ENCODE measurements at regions not wholly inside any gene's neighbourhood (a gene's known extent, or its start where the extent isn't known, plus 50 kb on each side); places are given as distances from the start of the nearest gene placed in this dataset.

- POLR2A ChIA-PET: no interaction called here
- Mint-ChIP-seq H3K27ac (no peak overlapping the region), H3K27me3 (no peaks in the 10 kb centered on the region), H3K36me3 (no peaks in the 10 kb centered on the region), H3K4me3 (no peak overlapping the region), H3K4me1 (no peaks in the 10 kb centered on the region), H3K9me3 (no peaks in the 10 kb centered on the region)
- DNase-seq: no peak
- ATAC-seq (ENCODE audit: low read depth): no peak
These were observed 220.0 kb downstream of the NEDD1 start for GRCh38 chr12:97127061-97127460.

DNA sequence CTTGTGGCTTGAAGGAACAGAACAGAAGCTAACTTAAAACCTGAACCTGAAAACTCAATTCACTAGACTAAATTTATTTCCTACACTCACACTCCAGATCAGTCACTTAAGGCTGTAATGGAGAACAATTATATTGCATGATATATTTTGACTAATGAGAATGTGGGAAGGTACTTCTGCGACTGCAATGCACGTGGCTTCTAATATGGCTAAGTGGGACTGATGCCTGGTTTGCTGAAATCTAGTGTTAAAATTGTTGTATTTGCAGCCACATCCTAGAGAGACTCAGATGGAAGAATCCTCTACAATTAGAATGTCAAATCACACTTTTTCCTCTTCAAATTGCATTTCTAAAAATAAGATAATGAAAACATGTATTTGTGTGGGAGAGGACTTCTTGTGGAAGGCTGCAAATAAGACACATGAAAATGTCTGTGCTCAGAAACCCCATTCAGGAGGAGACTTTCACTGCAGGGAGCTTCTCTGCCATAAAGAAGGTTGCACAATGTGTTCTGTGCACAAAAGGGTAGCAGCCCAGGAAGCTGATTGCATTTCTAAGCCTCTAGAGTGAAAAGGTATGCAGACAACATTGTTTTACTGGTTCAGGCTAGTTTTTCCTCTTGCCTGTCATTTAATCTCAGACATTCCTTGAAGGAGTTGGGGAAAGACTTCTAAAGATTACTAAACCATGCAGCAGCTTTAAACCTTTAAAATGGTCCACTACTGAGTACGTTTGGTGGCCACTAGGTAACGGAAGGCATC, 224.3 kb downstream of the NEDD1 start:
- POLR2A ChIA-PET: no interaction called here
- Mint-ChIP-seq H3K36me3 (no peaks in the 10 kb centered on the region), H3K27ac (no peak overlapping the region), H3K9me3 (no peaks in the 10 kb centered on the region), H3K4me1 (no peaks in the 10 kb centered on the region), H3K27me3 (no peaks in the 10 kb centered on the region), H3K4me3 (no peak overlapping the region)
- DNase-seq (no peak), ATAC-seq (ENCODE audit: low read depth) (no peak)

DNA sequence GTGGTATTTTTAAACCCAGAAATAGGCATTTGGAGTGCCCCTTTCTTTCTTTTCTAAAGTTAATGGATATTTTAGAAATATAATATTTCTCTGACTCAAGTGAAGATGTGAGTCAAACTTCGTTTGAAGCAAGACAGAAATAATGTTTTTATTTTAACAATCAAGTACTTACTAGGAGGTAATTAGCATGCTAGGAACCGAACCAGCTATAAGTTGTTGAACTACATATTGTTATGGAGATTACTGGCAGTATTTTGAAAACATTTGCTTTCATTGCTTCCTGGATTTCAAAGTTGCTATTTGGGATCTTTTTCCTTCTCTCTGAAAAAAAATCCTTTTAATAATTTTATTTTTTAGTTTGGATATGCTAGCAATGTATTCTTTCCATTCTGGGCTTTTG, 225.2 kb downstream of the NEDD1 start:
- no peaks in the 10 kb centered on the region for H3K4me1 Mint-ChIP-seq
- H3K27ac Mint-ChIP-seq: no peak overlapping the region
- no peak overlapping the region for H3K4me3 Mint-ChIP-seq
- no peaks in the 10 kb centered on the region for H3K27me3 Mint-ChIP-seq
- no peaks in the 10 kb centered on the region for H3K9me3 Mint-ChIP-seq
- H3K36me3 Mint-ChIP-seq: no peaks in the 10 kb centered on the region
- DNase-seq (no peak), ATAC-seq (ENCODE audit: low read depth) (no peak)
- POLR2A ChIA-PET: no interaction called here

DNA sequence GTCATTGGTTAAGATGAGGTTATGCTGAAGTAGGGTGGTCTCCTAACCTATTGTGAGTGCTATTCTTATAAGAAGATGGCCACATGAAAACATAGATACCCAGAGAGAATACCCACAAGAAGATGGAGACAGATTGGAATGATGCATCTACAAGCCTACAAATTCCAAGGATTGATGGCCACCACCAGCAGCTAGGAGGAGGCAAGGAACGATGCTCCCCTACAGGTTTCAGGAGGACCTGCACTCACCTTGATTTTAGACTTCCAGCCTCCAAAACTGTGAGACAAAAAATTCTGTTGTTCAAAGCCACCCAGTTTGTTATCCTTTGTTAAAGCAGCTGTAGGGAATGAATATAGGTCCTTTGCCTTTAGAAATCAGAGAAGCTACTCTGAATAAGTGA, 227.4 kb downstream of the NEDD1 start:
- POLR2A ChIA-PET: no interaction called here
- Mint-ChIP-seq H3K27ac (no peak overlapping the region), H3K9me3 (no peaks in the 10 kb centered on the region), H3K4me3 (no peak overlapping the region), H3K27me3 (no peaks in the 10 kb centered on the region), H3K36me3 (no peaks in the 10 kb centered on the region), H3K4me1 (no peaks in the 10 kb centered on the region)
- ATAC-seq (ENCODE audit: low read depth): no peak
- DNase-seq: no peak

DNA sequence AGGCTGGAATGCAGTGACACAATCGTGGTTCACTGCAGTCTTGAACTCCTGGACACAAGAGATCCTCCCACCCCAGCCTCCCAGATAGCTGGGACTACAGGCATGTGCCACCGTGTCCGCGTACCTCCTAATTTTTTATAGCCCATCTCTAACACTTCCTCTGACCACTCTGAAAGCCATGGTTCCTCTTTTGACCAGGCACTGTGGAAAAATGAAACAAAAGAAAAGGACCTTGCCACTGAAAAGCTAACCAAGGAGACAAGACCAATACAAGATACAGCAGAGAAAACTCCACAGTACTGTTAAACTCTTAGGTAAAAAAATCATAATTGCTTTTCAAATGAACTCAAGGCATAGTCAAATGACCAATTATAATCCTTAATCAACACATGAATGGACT, 233.3 kb downstream of the NEDD1 start:
- Mint-ChIP-seq H3K27me3 (peaks cover 6% of the 10 kb centered on the region), H3K9me3 (no peaks in the 10 kb centered on the region), H3K36me3 (no peaks in the 10 kb centered on the region), H3K27ac (no peak overlapping the region), H3K4me3 (no peak overlapping the region), H3K4me1 (no peaks in the 10 kb centered on the region)
- POLR2A ChIA-PET: no interaction called here
- ATAC-seq (ENCODE audit: low read depth) (no peak), DNase-seq (no peak)

DNA sequence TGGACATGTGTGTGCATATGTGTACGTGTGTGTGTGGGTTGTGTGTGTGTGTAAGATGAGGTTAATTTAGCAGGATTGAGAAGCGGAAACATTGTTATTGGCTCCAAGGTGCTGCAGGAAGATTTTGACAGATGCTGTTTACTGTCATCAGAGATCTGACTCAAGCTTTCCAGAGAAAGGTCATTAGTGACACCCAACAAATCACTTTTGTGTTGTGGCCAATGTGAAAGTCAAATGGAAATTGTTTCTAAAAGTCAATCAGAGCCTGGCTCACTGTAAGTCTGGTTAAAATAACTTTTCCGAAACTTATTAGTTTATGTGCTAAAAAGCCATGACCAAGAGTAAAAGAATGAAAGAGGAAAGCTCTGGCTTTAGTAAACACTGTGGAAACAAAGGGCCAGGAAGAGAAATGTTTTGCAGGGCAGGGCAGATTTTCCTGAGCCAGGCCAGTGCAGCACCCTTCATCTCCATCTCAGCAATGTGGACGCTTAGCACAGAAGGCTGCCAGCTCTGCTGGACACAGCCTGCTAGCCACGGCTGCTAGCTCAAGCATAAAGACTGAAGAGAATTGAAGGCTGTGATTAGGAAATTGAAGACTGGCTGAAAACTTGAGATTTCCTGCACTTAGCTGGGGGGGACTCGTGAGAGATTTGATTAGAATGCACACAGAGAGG, 235.8 kb downstream of the NEDD1 start:
- no peaks in the 10 kb centered on the region for H3K4me1 Mint-ChIP-seq
- H3K4me3 Mint-ChIP-seq: no peak overlapping the region
- H3K27me3 Mint-ChIP-seq: peaks cover 6% of the 10 kb centered on the region
- H3K9me3 Mint-ChIP-seq: no peaks in the 10 kb centered on the region
- ATAC-seq (ENCODE audit: low read depth) (no peak), DNase-seq (no peak)
- no peak overlapping the region for H3K27ac Mint-ChIP-seq
- POLR2A ChIA-PET: no interaction called here
- no peaks in the 10 kb centered on the region for H3K36me3 Mint-ChIP-seq

DNA sequence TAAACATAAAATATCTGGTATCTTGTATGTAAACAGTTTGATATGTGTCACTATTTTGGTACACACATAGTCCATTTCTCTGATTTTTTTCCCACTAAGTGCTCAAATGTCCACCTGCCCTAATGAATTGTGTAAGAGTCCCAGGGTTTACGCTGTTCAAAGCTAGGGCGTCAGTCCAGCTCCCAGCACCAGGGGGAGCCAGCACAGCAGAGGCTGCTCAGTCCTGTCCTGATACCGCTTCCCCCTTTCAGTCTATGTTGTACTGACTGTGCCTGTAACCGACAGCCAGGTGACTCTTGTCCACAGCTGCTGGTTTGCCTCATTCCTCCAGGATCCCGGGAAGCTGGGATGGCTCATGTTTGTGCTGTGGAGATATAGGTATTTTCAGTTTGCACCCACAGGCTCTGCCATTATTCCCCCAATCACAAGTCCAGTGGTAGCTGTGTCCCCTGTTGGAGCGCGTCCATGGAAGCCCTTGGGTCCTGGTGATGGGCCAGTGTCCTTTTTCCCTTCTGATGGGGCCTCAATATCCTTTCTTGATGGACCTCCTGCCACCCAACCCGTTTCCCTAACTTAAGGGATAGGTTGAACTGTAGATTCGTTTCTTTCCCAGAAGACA, 242.0 kb downstream of the NEDD1 start:
- Mint-ChIP-seq H3K9me3 (no peaks in the 10 kb centered on the region), H3K36me3 (no peaks in the 10 kb centered on the region), H3K4me1 (peaks cover 8% of the 10 kb centered on the region), H3K27me3 (no peaks in the 10 kb centered on the region), H3K4me3 (no peak overlapping the region), H3K27ac (no peak overlapping the region)
- ATAC-seq (ENCODE audit: low read depth) (peak; percentile 88), DNase-seq (peak; percentile 64)
- POLR2A ChIA-PET: no interaction called here

DNA sequence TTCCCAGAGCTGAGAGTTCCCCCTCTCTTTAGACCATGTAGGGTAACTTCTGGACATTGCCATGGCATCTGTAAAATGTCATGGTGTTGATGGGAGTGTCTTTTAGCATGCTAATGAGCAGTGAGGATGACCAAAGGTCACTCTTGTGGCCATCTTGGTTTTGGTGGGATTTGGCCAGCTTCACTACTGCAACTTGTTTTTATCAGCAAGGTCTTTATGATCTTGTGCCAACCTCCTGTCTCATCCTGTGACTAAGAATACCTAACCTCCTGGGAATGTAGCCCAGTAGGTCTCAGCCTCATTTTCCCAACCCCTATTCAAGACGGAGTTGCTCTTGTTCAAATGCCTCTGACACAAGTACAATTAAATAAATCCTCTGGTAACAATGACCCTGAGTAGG, 244.4 kb downstream of the NEDD1 start:
- DNase-seq: no peak
- Mint-ChIP-seq H3K9me3 (no peaks in the 10 kb centered on the region), H3K4me1 (peaks cover 8% of the 10 kb centered on the region), H3K4me3 (no peak overlapping the region), H3K27me3 (no peaks in the 10 kb centered on the region), H3K27ac (no peak overlapping the region), H3K36me3 (no peaks in the 10 kb centered on the region)
- no peak for ATAC-seq (ENCODE audit: low read depth)
- POLR2A ChIA-PET: no interaction called here

DNA sequence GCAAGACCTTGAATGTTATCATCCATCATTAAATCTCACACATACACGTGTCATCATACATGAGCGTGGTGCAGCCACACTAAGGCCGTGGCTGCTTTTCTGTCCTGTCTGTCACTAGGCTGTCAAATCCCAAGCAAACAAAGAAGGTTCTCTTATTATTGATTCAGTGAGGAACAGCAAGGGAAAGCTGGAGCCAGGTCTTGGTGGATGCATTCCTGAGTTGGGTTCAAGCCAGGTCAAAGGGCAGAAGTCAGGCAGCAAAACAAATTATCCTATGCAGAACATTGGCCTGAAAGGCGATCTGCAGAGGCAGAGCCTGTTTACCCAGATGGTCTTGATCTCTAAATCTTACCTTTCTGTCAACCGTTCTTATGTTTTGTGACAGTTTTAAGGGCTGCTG, 252.3 kb downstream of the NEDD1 start:
- ATAC-seq (ENCODE audit: low read depth): no peak
- Mint-ChIP-seq H3K36me3 (no peaks in the 10 kb centered on the region), H3K9me3 (no peaks in the 10 kb centered on the region), H3K4me1 (peaks cover 2% of the 10 kb centered on the region), H3K27me3 (no peaks in the 10 kb centered on the region), H3K27ac (no peak overlapping the region), H3K4me3 (no peak overlapping the region)
- DNase-seq: no peak
- POLR2A ChIA-PET: no interaction called here

DNA sequence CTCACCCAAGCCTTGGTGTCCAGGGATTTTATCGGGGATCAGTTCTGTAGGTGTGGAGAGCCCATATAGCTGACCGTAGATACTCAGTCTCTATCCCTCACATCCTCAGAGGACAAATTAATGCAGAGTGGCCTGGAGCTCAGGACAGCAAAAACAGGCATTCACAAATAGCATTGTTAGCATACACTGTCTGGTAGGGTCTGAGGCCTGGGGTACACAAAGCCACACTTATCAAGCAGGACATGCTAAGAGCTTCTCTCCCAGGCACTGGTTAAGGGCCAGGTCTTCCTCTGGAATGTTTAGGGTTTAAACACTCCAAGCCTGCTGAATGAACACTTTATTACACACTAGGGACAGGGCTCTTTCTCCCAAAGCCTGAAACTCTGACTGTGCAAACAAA, 253.2 kb downstream of the NEDD1 start:
- Mint-ChIP-seq H3K4me1 (peaks cover 2% of the 10 kb centered on the region), H3K36me3 (no peaks in the 10 kb centered on the region), H3K9me3 (no peaks in the 10 kb centered on the region), H3K27me3 (no peaks in the 10 kb centered on the region), H3K4me3 (no peak overlapping the region), H3K27ac (no peak overlapping the region)
- DNase-seq: no peak
- ATAC-seq (ENCODE audit: low read depth): no peak
- POLR2A ChIA-PET: no interaction called here

GRCh38 chr12:97162173-97162572, 255.1 kb downstream of the NEDD1 start:
- POLR2A ChIA-PET: no interaction called here
- Mint-ChIP-seq H3K9me3 (no peaks in the 10 kb centered on the region), H3K27me3 (no peaks in the 10 kb centered on the region), H3K4me3 (no peak overlapping the region), H3K36me3 (no peaks in the 10 kb centered on the region), H3K27ac (no peak overlapping the region), H3K4me1 (peaks cover 2% of the 10 kb centered on the region)
- DNase-seq (no peak), ATAC-seq (ENCODE audit: low read depth) (no peak)

DNA sequence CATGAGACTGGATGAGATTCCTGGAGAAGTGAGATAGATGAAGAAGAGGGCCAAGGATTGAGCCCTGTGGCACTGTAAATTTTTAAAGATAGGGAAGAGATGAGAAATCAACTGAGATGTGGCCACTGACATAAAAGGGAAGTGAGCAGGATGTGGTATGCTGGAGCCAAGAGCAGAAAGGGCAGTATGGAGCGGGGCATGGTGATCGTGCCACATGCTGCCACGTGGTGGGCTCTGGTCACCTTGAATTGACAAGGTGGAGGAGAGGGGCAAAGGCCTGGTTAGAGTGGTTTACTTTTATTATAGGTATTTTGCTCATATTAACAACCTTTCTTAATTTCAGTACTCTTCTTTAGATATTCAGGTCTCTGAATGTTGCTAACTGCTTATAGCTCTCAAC, 257.9 kb downstream of the NEDD1 start:
- POLR2A ChIA-PET: no interaction called here

DNA sequence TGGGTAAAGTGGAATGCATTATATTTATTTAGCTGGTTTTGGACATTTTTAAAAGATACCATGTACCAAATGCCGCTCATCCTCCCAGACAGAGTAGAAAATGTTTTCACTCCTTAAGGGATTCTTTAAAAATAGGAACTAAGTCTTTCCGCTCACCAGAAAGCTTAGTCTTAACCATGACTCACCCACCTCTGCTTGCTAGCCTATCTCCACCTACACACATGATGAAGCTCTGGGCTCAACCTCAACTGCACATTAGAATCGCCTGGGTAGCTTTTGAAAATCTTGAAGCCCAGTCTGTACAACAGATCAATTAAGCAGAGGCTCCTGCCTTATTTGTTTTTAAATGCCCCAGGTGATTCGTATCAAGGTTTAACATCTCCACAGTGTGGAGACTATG, 260.5 kb downstream of the NEDD1 start:
- POLR2A ChIA-PET: no interaction called here
- Mint-ChIP-seq H3K27ac (no peak overlapping the region), H3K9me3 (no peaks in the 10 kb centered on the region), H3K4me3 (no peak overlapping the region), H3K4me1 (peaks cover 2% of the 10 kb centered on the region), H3K36me3 (no peaks in the 10 kb centered on the region), H3K27me3 (peaks cover 2% of the 10 kb centered on the region)
- ATAC-seq (ENCODE audit: low read depth) (no peak), DNase-seq (no peak)

More for the DNA sequence above, 257.9 kb downstream of the NEDD1 start:
- Mint-ChIP-seq H3K36me3 (no peaks in the 10 kb centered on the region), H3K4me1 (peaks cover 2% of the 10 kb centered on the region), H3K9me3 (no peaks in the 10 kb centered on the region), H3K27me3 (no peaks in the 10 kb centered on the region), H3K27ac (no peak overlapping the region), H3K4me3 (no peak overlapping the region)
- ATAC-seq (ENCODE audit: low read depth) (no peak), DNase-seq (no peak)

DNA sequence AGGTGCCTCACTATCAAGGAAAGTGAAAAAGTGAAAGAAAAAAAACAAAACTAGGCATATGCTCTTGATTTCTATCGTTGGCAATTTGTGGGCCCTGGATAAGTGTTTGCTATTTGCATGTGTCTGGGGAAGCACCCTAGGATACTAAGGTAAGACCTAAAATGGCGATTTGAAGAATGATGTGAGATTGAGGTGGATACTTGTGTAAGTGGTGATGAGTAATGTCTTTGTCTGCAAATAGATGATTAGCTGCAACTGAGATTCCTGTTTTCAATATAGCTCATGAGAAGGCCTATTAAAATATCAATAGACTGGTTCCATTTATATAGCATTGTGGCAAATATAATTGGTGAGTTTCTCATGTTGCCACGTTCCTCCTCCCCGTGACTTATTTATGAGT, 261.7 kb downstream of the NEDD1 start:
- Mint-ChIP-seq H3K27me3 (peaks cover 2% of the 10 kb centered on the region), H3K9me3 (no peaks in the 10 kb centered on the region), H3K4me1 (peaks cover 2% of the 10 kb centered on the region), H3K36me3 (no peaks in the 10 kb centered on the region), H3K4me3 (no peak overlapping the region), H3K27ac (no peak overlapping the region)
- ATAC-seq (ENCODE audit: low read depth): no peak
- POLR2A ChIA-PET: no interaction called here
- DNase-seq: no peak
